Neural progenitor cell (in vitro differentiated cells): ENCODE measurements at regions not wholly inside any gene's neighbourhood (a gene's known extent, or its start where the extent isn't known, plus 50 kb on each side); places are given as distances from the start of the nearest gene placed in this dataset.

Experiments
- EZH2 ChIP-seq: fragments of 200-600 bp; sonication (generic); IDR thresholded peaks from 2 replicates; pipeline ENCODE4 v1.6.1; 2017; ENCODE audit warnings: antibody characterized with exemption, mild to moderate bottlenecking, moderate library complexity
- EZH2phosphoT487 ChIP-seq: fragments of 200-600 bp; sonication (generic); IDR thresholded peaks from 2 replicates; pipeline ENCODE4 v1.6.1; 2017; ENCODE audit warnings: antibody characterized with exemption
- TF ChIP-seq, protein P1 (sequence below): fragments of 200-600 bp; sonication (generic); IDR thresholded peaks from 2 replicates; pipeline ENCODE4 v1.5.1; 2017; ENCODE audit warnings: antibody characterized with exemption, mild to moderate bottlenecking

DNA sequence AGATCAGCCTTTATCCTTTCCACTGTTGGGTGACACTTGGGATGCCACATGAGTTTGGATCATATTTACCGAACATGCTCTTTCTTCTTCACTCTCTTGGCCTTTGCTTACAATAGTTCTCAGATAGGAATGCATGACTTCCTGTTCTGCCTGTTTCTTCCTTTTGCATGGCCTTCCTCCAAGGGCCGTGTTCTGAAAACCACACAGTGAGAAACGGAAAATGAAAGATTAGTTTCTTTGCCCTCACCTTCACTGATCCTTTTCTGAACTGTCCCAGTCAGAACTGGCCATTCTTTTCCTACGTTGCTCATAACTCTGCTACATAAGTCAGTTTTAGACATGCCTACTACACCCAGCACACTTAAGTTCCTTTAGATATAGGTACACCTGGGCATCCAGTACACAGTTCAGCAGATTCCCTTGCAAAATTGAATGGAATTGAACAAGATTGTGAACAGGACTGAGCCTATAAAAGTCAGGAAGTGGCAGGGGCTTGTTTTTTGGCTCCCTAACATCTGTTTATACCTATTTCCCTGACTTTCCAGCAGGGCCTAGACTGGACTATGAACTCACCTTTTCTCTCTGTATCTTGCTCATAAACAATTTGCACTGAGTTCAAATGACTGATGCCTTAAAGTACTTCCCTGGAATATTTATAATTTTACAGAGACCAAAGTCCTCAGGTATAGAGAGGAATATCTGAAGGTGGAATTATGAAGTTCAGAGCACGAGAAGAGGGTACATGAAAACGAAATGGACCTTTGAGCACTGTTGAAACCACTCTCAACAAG lies 186.4 kb upstream of the ST6GAL2 start:
- TF ChIP-seq, protein P1, sequence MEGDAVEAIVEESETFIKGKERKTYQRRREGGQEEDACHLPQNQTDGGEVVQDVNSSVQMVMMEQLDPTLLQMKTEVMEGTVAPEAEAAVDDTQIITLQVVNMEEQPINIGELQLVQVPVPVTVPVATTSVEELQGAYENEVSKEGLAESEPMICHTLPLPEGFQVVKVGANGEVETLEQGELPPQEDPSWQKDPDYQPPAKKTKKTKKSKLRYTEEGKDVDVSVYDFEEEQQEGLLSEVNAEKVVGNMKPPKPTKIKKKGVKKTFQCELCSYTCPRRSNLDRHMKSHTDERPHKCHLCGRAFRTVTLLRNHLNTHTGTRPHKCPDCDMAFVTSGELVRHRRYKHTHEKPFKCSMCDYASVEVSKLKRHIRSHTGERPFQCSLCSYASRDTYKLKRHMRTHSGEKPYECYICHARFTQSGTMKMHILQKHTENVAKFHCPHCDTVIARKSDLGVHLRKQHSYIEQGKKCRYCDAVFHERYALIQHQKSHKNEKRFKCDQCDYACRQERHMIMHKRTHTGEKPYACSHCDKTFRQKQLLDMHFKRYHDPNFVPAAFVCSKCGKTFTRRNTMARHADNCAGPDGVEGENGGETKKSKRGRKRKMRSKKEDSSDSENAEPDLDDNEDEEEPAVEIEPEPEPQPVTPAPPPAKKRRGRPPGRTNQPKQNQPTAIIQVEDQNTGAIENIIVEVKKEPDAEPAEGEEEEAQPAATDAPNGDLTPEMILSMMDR, result no peak
- TF ChIP-seq EZH2 (no peak), EZH2phosphoT487 (no peak)
